ENCODE measurements at regions not wholly inside any gene's neighbourhood (a gene's known extent, or its start where the extent isn't known, plus 50 kb on each side); places are given as distances from the start of the nearest gene placed in this dataset.

GRCh38 chr20:62566771-62567170 lies 75.5 kb upstream of the SLCO4A1 start:
- Histone ChIP-seq H3K4me1 (ENCODE audit: control insufficient read depth, insufficient read depth, low read length) (peaks cover 19% of the 10 kb centered on the region), H3K9me3 (ENCODE audit: control insufficient read depth, insufficient read depth, low read depth, low read length) (no peaks in the 10 kb centered on the region), H3K4me3 (ENCODE audit: low read depth in 2 of 2, low read length in 2 of 2) (no peak overlapping the region), H3K36me3 (ENCODE audit: control insufficient read depth, insufficient read depth, low read length) (no peaks in the 10 kb centered on the region), H3K27me3 (ENCODE audit: control insufficient read depth, insufficient read depth, low read length) (no peaks in the 10 kb centered on the region), H3K27ac (ENCODE audit: low read length) (no peak overlapping the region)
- ChIA-PET POLR2A (no interaction called here), CTCF (interaction anchor here (0.6 kb wide), 1 partner anchor 67 kb away, joined by 8 read pairs; no protein-coding TSS in a partner anchor)
- in situ Hi-C loops (cut with HindIII; ENCODE audit: low pct_unique_long_range_greater_than_20kb, low sequenced_read_pairs) (no loop called here), intact Hi-C loops (cut with micrococcal nuclease; ENCODE audit: unreplicated experiment) (no loop called here)
- TF ChIP-seq REST (IDR thresholded peaks at IDR 0.05; ENCODE audit: insufficient read depth in 1 of 2, low read depth in 2 of 2, low read length in 1 of 2), result no peak
- TF ChIP-seq TCF7L2 (IDR thresholded peaks at IDR 0.05; ENCODE audit: low read depth, low read length), result no peak
- TF ChIP-seq SIN3A (IDR thresholded peaks at IDR 0.05; ENCODE audit: borderline replicate concordance, insufficient read depth, low read depth, low read length), result no peak
- TF ChIP-seq POLR2AphosphoS5 (IDR thresholded peaks at IDR 0.05; ENCODE audit: low read depth, low read length), result no peak
- TF ChIP-seq CTCF (IDR thresholded peaks at IDR 0.05), result no peak
- DNase-seq (ENCODE audit: low read depth, low spot score), result no peak
- BruUV-seq (replicated peaks), result no TSS peak
- ATAC-seq, result no peak

- TF ChIP-seq REST (IDR thresholded peaks at IDR 0.05; ENCODE audit: insufficient read depth in 1 of 2, low read depth in 2 of 2, low read length in 1 of 2), result no peak
- TF ChIP-seq TCF7L2 (IDR thresholded peaks at IDR 0.05; ENCODE audit: low read depth, low read length), result no peak
- TF ChIP-seq SIN3A (IDR thresholded peaks at IDR 0.05; ENCODE audit: borderline replicate concordance, insufficient read depth, low read depth, low read length), result no peak
- no peak for TF ChIP-seq CTCF (IDR thresholded peaks at IDR 0.05)
- TF ChIP-seq POLR2AphosphoS5 (IDR thresholded peaks at IDR 0.05; ENCODE audit: low read depth, low read length), result no peak
- Histone ChIP-seq H3K4me3 (ENCODE audit: low read depth in 2 of 2, low read length in 2 of 2) (no peak overlapping the region), H3K36me3 (ENCODE audit: control insufficient read depth, insufficient read depth, low read length) (no peaks in the 10 kb centered on the region), H3K4me1 (ENCODE audit: control insufficient read depth, insufficient read depth, low read length) (peaks cover 18% of the 10 kb centered on the region), H3K9me3 (ENCODE audit: control insufficient read depth, insufficient read depth, low read depth, low read length) (no peaks in the 10 kb centered on the region), H3K27ac (ENCODE audit: low read length) (no peak overlapping the region), H3K27me3 (ENCODE audit: control insufficient read depth, insufficient read depth, low read length) (no peaks in the 10 kb centered on the region)
- ATAC-seq (peak; percentile 28; the same call in 1 of the 2 replicates), DNase-seq (ENCODE audit: low read depth, low spot score) (no peak)
- in situ Hi-C loops (cut with HindIII; ENCODE audit: low pct_unique_long_range_greater_than_20kb, low sequenced_read_pairs), result no loop called here
- CTCF ChIA-PET, result interaction anchor here (0.6 kb wide), 1 partner anchor 68 kb away, joined by 8 read pairs; no protein-coding TSS in a partner anchor
- no TSS peak for BruUV-seq (replicated peaks)
- intact Hi-C loops (cut with micrococcal nuclease; ENCODE audit: unreplicated experiment), result no loop called here
- POLR2A ChIA-PET, result no interaction called here
These were observed 74.9 kb upstream of the SLCO4A1 start for GRCh38 chr20:62567246-62568044.
